Gastrocnemius medialis (tissue), 4 donors: ENCODE measurements at regions not wholly inside any gene's neighbourhood (a gene's known extent, or its start where the extent isn't known, plus 50 kb on each side); places are given as distances from the start of the nearest gene placed in this dataset.

Source experiments
- CTCF ChIP-seq, 5 experiments: fragments of 450-650 bp in 3 of 5; fragments of 200-600 bp in 2 of 5; sonication (generic) in 2 of 5; IDR thresholded peaks in 4 of 5; conservative IDR thresholded peaks in 1 of 5; 1 replicate in 4 of 5; 2 replicates in 1 of 5; pipeline ENCODE4 v1.5.1; 2016 to 2019; ENCODE audit warnings: antibody characterized with exemption in 5 of 5, mild to moderate bottlenecking in 3 of 5, moderate library complexity in 3 of 5
- POLR2A ChIP-seq, 2 donors: fragments of 450-650 bp; IDR thresholded peaks; one replicate each; pipeline ENCODE4 v1.6.1; 2017; ENCODE audit warnings: antibody characterized with exemption in 2 of 2, mild to moderate bottlenecking in 2 of 2, moderate library complexity in 2 of 2

DNA sequence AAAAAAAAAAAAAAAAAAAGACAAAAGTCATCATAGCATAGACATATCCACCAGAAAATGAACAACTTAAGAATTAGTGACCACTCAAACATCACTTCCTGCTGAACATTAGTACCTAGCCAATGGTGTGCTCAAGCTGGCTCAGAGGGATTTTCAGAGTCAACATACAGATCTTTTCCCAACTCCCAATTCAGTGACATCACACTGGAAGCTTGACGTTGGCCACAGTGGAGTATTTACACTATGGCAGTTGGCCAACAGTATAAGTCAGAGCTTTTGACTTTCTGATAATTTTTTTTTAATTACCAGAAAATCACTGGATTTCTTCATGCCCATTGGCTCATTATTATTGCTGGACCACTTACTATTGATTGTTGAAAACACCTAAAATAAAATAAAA is 383.5 kb downstream of the ARHGEF28 start:
- TF ChIP-seq POLR2A (IDR thresholded peaks at IDR 0.05) = no peak
- no peak for TF ChIP-seq CTCF (IDR thresholded peaks at IDR 0.05 in 4 of 5, conservative IDR thresholded peaks at IDR 0.05 in 1 of 5)
